GM13977 (cell line): ENCODE measurements at regions not wholly inside any gene's neighbourhood (a gene's known extent, or its start where the extent isn't known, plus 50 kb on each side); places are given as distances from the start of the nearest gene placed in this dataset.

Experiments used
- DNase-seq: peaks from one replicate; pipeline ENCODE4 v3.0.0; 2012; ENCODE audit warnings: low spot score
- in situ Hi-C: fragments of 300-500 bp; cut with MboI; formaldehyde crosslinking; loops from one replicate; pipeline ENCODE4 v1.12.0; 2022; ENCODE audit warnings: low sequenced_read_pairs, low pct_unique_long_range_greater_than_20kb, mixed read lengths, inconsistent platforms; ENCODE audit not compliant: unreplicated experiment
- TF ChIP-seq, protein P1 (sequence below): IDR thresholded peaks from 2 replicates; pipeline ENCODE4 v1.5.1; 2012; ENCODE audit warnings: mild to moderate bottlenecking, control low read depth; ENCODE audit not compliant: insufficient read depth; ENCODE audit errors: extremely low read depth, missing control alignments

DNA sequence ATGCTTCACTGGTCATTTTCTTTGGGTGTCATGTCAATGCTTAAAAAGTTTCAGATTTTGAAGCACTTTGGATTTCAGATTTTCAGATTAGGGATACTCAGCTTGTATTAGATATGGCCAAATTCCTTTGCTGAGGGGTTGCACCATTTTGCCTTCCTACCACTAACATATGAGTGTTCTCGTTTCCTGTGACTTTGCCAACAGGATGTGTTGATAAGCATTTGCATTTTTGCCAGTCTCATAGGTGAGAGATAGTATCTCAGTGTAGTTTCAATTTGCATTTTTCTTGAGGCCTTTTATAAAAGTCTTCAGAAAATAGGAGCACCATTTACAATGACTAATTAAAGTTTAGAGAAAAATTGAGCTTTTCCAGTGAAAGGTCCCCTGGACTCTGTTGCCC is 71.6 kb upstream of the CLCN4 start:
- TF ChIP-seq, protein P1, sequence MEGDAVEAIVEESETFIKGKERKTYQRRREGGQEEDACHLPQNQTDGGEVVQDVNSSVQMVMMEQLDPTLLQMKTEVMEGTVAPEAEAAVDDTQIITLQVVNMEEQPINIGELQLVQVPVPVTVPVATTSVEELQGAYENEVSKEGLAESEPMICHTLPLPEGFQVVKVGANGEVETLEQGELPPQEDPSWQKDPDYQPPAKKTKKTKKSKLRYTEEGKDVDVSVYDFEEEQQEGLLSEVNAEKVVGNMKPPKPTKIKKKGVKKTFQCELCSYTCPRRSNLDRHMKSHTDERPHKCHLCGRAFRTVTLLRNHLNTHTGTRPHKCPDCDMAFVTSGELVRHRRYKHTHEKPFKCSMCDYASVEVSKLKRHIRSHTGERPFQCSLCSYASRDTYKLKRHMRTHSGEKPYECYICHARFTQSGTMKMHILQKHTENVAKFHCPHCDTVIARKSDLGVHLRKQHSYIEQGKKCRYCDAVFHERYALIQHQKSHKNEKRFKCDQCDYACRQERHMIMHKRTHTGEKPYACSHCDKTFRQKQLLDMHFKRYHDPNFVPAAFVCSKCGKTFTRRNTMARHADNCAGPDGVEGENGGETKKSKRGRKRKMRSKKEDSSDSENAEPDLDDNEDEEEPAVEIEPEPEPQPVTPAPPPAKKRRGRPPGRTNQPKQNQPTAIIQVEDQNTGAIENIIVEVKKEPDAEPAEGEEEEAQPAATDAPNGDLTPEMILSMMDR: no peak
- no peak for DNase-seq
- in situ Hi-C loops: no loop called here

DNA sequence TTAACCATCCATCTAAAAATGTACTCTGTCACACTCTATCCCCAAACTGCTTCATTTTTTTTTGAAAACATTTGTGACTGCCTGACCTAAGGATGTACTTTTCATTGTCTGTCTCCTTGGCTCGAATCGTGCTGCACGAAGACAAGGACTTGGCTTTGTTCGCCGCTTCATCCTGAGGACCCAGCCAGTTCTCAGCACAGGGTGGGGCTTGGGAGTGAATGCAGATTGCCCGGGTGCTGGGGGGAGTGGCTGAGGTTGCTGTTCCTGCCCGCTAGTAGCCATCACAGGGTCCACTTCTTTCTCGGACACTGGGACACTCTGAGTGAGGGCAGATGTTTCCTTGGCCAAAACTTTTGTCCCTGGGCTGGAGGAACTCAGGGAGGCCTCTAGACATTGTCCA is 70.1 kb upstream of the CLCN4 start:
- in situ Hi-C loops: no loop called here
- TF ChIP-seq, protein P1: no peak
- no peak for DNase-seq

DNA sequence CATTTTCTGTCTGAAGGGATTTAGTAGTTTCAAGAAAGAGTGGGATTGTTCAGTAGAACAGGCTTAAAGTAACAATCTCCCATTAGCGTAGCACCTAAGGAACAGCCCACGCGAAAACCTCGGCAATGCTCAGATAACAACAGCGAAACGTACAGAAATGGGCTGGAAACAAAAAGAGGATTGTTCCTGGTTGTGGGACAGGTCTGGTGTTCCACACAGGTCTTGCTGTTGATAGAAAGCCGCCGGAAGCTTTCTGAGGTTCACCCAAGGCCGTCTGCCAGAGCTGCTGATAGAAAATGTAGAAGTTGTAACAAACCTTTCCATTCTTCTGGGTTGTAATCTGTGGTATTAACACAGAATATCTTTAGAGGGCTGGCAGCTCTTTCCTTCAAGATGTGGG is 69.4 kb upstream of the CLCN4 start:
- in situ Hi-C loops: no loop called here
- TF ChIP-seq, protein P1: no peak
- DNase-seq: no peak

DNA sequence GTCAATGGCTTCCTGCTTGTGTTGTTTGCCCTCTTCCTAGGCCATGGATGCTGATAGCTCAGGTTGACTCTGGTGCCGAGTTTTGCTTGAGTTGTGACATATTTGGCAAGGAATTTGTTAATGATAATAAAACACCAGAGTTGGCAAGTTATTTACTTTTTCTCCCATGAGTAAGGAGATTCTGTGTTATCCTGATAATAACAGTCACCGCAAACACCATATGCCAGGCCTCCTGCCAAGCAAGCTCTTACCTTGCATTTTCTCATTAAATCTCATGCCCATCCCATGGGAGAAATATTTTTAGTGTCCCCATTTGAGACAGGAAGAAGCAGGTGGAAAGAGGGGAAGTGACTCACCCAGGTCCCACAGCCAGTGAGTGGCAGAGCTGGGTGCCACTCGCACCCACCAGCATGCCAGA is 67.4 kb upstream of the CLCN4 start:
- DNase-seq: no peak
- TF ChIP-seq, protein P1: no peak

DNA sequence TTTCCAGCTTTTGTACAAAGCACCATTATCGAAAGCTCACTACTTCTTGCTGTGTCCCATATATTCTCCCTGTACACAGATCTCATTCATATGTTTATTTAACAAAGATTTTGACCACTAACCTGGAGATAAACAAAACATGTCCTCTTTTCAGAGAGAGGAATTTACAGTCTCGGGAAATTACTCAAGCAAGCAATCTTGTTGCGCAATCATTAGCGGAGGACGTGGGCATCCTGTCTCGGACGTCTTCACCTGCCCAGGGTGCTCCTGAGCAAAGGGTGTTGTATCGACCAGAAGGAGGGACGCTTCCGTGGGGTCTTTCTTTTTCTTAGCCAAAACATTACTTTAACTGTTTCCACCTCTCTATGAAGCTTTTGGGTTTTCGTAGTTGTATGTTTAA is 66.5 kb upstream of the CLCN4 start:
- TF ChIP-seq, protein P1: no peak
- no peak for DNase-seq
- in situ Hi-C loops: no loop called here

More for the DNA sequence above, 67.4 kb upstream of the CLCN4 start:
- in situ Hi-C loops: no loop called here

DNA sequence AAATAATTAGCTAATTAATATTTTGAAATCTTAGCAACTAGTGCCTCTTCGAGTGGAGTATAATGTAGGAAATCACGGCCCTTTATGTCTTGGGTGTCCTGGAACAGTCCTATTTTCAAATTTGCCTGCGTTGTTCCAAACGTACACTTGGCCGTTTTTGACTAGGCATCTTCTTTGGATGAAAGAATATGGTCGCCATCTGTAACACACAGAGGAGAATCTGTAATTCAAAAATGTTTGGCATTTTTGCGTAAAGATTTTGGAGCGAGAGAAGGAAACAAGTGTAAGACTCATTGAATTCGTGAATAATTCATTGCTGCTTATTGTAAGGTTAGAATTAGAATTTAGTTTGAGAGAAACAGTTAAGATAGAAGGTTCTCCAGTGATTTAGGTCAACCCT is 61.5 kb upstream of the CLCN4 start:
- DNase-seq: no peak
- TF ChIP-seq, protein P1: no peak

DNA sequence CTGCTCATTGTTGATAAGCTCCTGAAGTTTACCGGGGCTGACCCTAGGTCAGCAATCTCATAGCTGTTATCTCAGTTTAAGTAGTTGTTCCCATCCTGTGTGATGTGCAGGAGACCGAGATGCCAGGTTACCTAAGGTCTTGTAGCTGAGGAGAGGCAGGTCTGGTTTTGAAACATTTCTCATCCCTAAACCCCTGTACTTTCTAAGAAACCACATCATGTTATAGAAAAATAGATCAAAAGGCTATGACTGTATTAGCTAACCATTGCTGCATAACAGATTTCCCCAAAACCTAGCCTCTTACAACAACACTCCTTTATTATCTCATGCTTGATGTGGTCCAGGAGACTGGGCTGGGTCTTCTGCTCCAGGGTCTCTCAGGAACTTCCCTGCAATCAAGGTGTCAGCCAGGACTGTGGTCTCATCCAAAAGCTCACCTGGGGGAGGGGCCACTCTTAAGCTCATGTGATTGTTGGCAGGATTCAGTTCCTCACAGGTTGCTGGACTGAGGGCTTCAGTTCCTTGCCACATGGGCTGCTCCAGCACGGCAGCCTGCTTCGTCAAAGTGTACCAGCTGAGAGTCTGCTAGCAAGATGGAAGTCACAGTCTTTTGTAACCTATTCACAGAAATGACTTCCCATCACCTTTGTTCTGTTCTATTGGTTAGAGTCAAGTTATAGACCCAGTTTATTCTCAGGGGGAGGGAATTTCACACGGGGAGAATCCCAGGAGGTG is 60.9 kb upstream of the CLCN4 start:
- TF ChIP-seq, protein P1: no peak
- in situ Hi-C loops: no loop called here

More for the DNA sequence above, 61.5 kb upstream of the CLCN4 start:
- in situ Hi-C loops: no loop called here

More for the DNA sequence above, 60.9 kb upstream of the CLCN4 start:
- no peak for DNase-seq
